Caco-2 (cell line): ENCODE measurements at regions not wholly inside any gene's neighbourhood (a gene's known extent, or its start where the extent isn't known, plus 50 kb on each side); places are given as distances from the start of the nearest gene placed in this dataset.
"Not testable (repeated sequence)": the region's sequence is repeated elsewhere in the genome, so short reads cannot be mapped to it uniquely, and the experiment has no call there.

Experiments
- BruUV-seq: library from RNA; stranded (reverse); fragments of 400-500 nt; replicated peaks from 2 replicates; lab custom pipeline; 2021; lab: Mats Ljungman, UMichigan
- CTCF ChIA-PET: fragments of 300-600 bp; sonication (Branson Sonifier 250); formaldehyde crosslinking; loops from one replicate; lab custom pipeline; 2022; ENCODE audit warnings: antibody characterized with exemption; lab: Charles Lee
- POLR2A ChIA-PET: fragments of 300-600 bp; sonication (Branson Sonifier 250); formaldehyde crosslinking; loops from one replicate; lab custom pipeline; 2022; ENCODE audit warnings: antibody characterized with exemption; lab: Charles Lee
- DNase-seq, 2 experiments: peaks; one replicate each; pipeline versions ENCODE4 v3.0.0 to v3.0.0-alpha.2; 2020 to 2022
- H3K27me3 ChIP-seq: replicated peaks from 2 replicates; pipeline ENCODE4 v1.6.0; 2011; ENCODE audit warnings: low read length; ENCODE audit not compliant: control insufficient read depth, insufficient read depth
- H3K36me3 ChIP-seq: 2 replicates; pipeline ENCODE4 v1.5.1; 2011; ENCODE audit warnings: low read length; ENCODE audit not compliant: control insufficient read depth, insufficient read depth
- H3K4me1 ChIP-seq: fragments of 250-450 bp; sonication (Bioruptor Pico); 2 replicates; pipeline ENCODE4 v1.5.1; 2020; ENCODE audit warnings: mild to moderate bottlenecking
- H3K4me3 ChIP-seq: 2 replicates; pipeline ENCODE4 v1.5.1; 2011; ENCODE audit warnings: low read depth, mild to moderate bottlenecking, control low read depth, low read length
- H3K9me3 ChIP-seq: fragments of 250-450 bp; sonication (Bioruptor Pico); 2 replicates; pipeline ENCODE4 v1.5.1; 2020; ENCODE audit warnings: mild to moderate bottlenecking, moderate library complexity
- H3K27ac Mint-ChIP-seq: one replicate; pipeline ENCODE4 v1.8.0; 2022; ENCODE audit warnings: mixed read lengths; ENCODE audit not compliant: unreplicated experiment
- H3K27me3 Mint-ChIP-seq: one replicate; pipeline ENCODE4 v1.8.0; 2022; ENCODE audit warnings: mixed read lengths; ENCODE audit not compliant: insufficient read depth, unreplicated experiment
- H3K36me3 Mint-ChIP-seq: one replicate; pipeline ENCODE4 v1.8.0; 2022; ENCODE audit warnings: mild to moderate bottlenecking, mixed read lengths; ENCODE audit not compliant: insufficient read depth, unreplicated experiment
- H3K4me1 Mint-ChIP-seq: one replicate; pipeline ENCODE4 v1.8.0; 2022; ENCODE audit warnings: low read depth, mixed read lengths; ENCODE audit not compliant: unreplicated experiment
- H3K4me3 Mint-ChIP-seq: one replicate; pipeline ENCODE4 v1.8.0; 2022; ENCODE audit warnings: mild to moderate bottlenecking, moderate library complexity, mixed read lengths; ENCODE audit not compliant: unreplicated experiment
- H3K9me3 Mint-ChIP-seq: one replicate; pipeline ENCODE4 v1.8.0; 2022; ENCODE audit warnings: mixed read lengths; ENCODE audit not compliant: unreplicated experiment
- intact Hi-C: fragments of 100-400 bp; cut with micrococcal nuclease; formaldehyde crosslinking; loops from one replicate; pipeline ENCODE4 v1.10.0; 2022; ENCODE audit not compliant: unreplicated experiment
- TF ChIP-seq, protein P1 (sequence below), 2 experiments: fragments of 200-600 bp in 1 of 2; IDR thresholded peaks; 1 replicate in 1 of 2; 2 replicates in 1 of 2; pipeline versions ENCODE4 v1.5.1 to v1.8.0; 2011 to 2022; ENCODE audit warnings: antibody characterized with exemption in 1 of 2, control low read depth in 1 of 2, inconsistent platforms in 1 of 2, low read depth in 1 of 2, low read length in 1 of 2, mild to moderate bottlenecking in 1 of 2, moderate library complexity in 1 of 2; ENCODE audit not compliant: insufficient read depth in 1 of 2, severe bottlenecking in 1 of 2, unreplicated experiment in 1 of 2

- H3K9me3 Mint-ChIP-seq, result no peaks in the 10 kb centered on the region
- H3K4me3 Mint-ChIP-seq, result no peak overlapping the region
- H3K4me1 Mint-ChIP-seq, result no peaks in the 10 kb centered on the region
- BruUV-seq, result no TSS peak
- no peaks in the 10 kb centered on the region for H3K27me3 ChIP-seq
- H3K4me3 ChIP-seq, result no peak overlapping the region
- no peaks in the 10 kb centered on the region for H3K36me3 ChIP-seq
- no peak for DNase-seq
- no peaks in the 10 kb centered on the region for H3K4me1 ChIP-seq
- ChIA-PET POLR2A (no interaction called here), CTCF (no interaction called here)
- TF ChIP-seq, protein P1, sequence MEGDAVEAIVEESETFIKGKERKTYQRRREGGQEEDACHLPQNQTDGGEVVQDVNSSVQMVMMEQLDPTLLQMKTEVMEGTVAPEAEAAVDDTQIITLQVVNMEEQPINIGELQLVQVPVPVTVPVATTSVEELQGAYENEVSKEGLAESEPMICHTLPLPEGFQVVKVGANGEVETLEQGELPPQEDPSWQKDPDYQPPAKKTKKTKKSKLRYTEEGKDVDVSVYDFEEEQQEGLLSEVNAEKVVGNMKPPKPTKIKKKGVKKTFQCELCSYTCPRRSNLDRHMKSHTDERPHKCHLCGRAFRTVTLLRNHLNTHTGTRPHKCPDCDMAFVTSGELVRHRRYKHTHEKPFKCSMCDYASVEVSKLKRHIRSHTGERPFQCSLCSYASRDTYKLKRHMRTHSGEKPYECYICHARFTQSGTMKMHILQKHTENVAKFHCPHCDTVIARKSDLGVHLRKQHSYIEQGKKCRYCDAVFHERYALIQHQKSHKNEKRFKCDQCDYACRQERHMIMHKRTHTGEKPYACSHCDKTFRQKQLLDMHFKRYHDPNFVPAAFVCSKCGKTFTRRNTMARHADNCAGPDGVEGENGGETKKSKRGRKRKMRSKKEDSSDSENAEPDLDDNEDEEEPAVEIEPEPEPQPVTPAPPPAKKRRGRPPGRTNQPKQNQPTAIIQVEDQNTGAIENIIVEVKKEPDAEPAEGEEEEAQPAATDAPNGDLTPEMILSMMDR (IDR thresholded peaks at IDR 0.05; ENCODE audit: insufficient read depth in 1 of 2, low read depth in 1 of 2, low read length in 1 of 2, severe bottlenecking in 1 of 2, unreplicated experiment in 1 of 2), result no peak
- no peaks in the 10 kb centered on the region for H3K36me3 Mint-ChIP-seq
- intact Hi-C loops, result no loop called here
- H3K27me3 Mint-ChIP-seq, result no peaks in the 10 kb centered on the region
- H3K9me3 ChIP-seq, result no peaks in the 10 kb centered on the region
- H3K27ac Mint-ChIP-seq, result no peak overlapping the region
Measured at GRCh38 chr14:29410581-29410980, 517.1 kb downstream of the PRKD1 start.

DNA sequence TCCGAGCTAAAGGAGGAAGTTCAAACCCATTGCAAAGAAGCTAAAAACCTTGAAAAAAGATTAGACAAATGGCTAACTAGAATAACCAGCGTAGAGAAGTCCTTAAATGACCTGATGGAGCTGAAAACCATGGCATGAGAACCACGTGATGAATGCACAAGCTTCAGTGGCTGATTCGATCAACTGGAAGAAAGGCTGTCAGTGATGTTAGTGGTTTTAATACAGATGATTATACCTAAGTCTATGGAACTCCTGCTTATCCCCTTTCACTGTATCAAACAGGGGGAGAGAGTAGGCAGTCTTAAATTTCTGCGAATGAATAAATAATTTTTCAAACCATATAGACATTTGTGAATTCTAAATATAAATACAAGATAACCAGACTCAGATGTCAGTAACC, 512.7 kb downstream of the PRKD1 start:
- H3K4me1 ChIP-seq, H3K9me3 ChIP-seq, intact Hi-C loops, H3K27me3 ChIP-seq, H3K9me3 Mint-ChIP-seq, H3K4me3 ChIP-seq, H3K36me3 ChIP-seq, DNase-seq, H3K27me3 Mint-ChIP-seq, POLR2A ChIA-PET, H3K36me3 Mint-ChIP-seq, H3K4me1 Mint-ChIP-seq, H3K27ac Mint-ChIP-seq, CTCF ChIA-PET, H3K4me3 Mint-ChIP-seq, BruUV-seq: not testable (repeated sequence)

GRCh38 chr14:29419736-29420135, 507.9 kb downstream of the PRKD1 start:
- Mint-ChIP-seq H3K4me1 (no peaks in the 10 kb centered on the region), H3K4me3 (no peak overlapping the region), H3K36me3 (no peaks in the 10 kb centered on the region), H3K27ac (no peak overlapping the region), H3K9me3 (no peaks in the 10 kb centered on the region), H3K27me3 (peaks cover 7% of the 10 kb centered on the region)
- intact Hi-C loops, result no loop called here
- Histone ChIP-seq H3K4me1 (no peaks in the 10 kb centered on the region), H3K36me3 (no peaks in the 10 kb centered on the region), H3K9me3 (no peaks in the 10 kb centered on the region), H3K4me3 (no peak overlapping the region), H3K27me3 (no peaks in the 10 kb centered on the region)
- no peak for DNase-seq
- TF ChIP-seq, protein P1 (IDR thresholded peaks at IDR 0.05; ENCODE audit: insufficient read depth in 1 of 2, low read depth in 1 of 2, low read length in 1 of 2, severe bottlenecking in 1 of 2, unreplicated experiment in 1 of 2), result no peak
- CTCF ChIA-PET, result no interaction called here
- POLR2A ChIA-PET, result no interaction called here
- BruUV-seq, result no TSS peak

DNA sequence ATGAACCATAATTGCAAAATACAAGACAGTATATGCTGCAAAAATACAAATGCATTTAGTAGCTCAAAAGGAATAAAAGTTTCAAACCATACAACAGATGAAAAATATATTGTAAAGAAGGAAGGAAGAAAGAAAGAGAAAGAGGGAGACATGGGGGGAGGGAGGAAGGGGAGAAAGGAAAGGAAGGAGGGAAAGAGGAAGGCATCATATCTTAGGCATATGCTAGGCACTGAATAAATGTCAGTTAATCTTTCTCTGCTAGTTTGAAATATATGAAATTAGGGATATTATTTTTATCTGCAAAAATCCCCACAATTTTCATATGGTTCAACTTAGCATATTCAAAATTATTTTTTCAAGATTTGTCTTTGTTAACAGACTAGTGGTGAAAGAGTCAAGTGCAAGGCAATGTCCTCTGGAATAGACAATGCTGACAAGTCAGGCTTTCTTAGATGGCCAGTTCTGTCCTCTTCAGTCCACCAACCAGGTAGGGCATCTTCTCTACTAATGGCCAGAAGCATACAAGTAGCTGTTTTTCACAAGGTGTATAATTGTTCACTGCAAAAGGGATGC, 506.4 kb downstream of the PRKD1 start:
- ChIA-PET POLR2A (no interaction called here), CTCF (no interaction called here)
- no peak overlapping the region for H3K27ac Mint-ChIP-seq
- BruUV-seq, result no TSS peak
- no peak overlapping the region for H3K4me3 Mint-ChIP-seq
- peaks cover 7% of the 10 kb centered on the region for H3K27me3 Mint-ChIP-seq
- no peaks in the 10 kb centered on the region for H3K9me3 Mint-ChIP-seq
- TF ChIP-seq, protein P1 (IDR thresholded peaks at IDR 0.05; ENCODE audit: insufficient read depth in 1 of 2, low read depth in 1 of 2, low read length in 1 of 2, severe bottlenecking in 1 of 2, unreplicated experiment in 1 of 2), result peak in 1 of 2 experiments; percentile 10
- no peaks in the 10 kb centered on the region for H3K27me3 ChIP-seq
- H3K4me3 ChIP-seq, result no peak overlapping the region
- H3K36me3 Mint-ChIP-seq, result no peaks in the 10 kb centered on the region
- intact Hi-C loops, result no loop called here
- no peaks in the 10 kb centered on the region for H3K4me1 ChIP-seq
- no peak for DNase-seq
- no peaks in the 10 kb centered on the region for H3K9me3 ChIP-seq
- H3K36me3 ChIP-seq, result no peaks in the 10 kb centered on the region
- H3K4me1 Mint-ChIP-seq, result no peaks in the 10 kb centered on the region
